ENCODE measurements at regions not wholly inside any gene's neighbourhood (a gene's known extent, or its start where the extent isn't known, plus 50 kb on each side); places are given as distances from the start of the nearest gene placed in this dataset.
"Not testable (repeated sequence)": the region's sequence is repeated elsewhere in the genome, so short reads cannot be mapped to it uniquely, and the experiment has no call there.

GRCh38 chr11:34825315-34825669 lies 90.9 kb downstream of the APIP start:
- ChIA-PET POLR2A (no interaction called here), CTCF (no interaction called here)
- Histone ChIP-seq H3K27me3 (ENCODE audit: control insufficient read depth, insufficient read depth, low read length) (peaks cover 2% of the 10 kb centered on the region), H3K9me3 (ENCODE audit: control insufficient read depth, insufficient read depth, low read length) (no peaks in the 10 kb centered on the region), H3K4me3 (ENCODE audit: low read depth, low read length) (no peak overlapping the region), H3K27ac (ENCODE audit: low read depth, low read length) (no peak overlapping the region)
- no peak for DNase-seq (ENCODE audit: low read depth, low spot score)
- no peak for TF ChIP-seq CTCF (IDR thresholded peaks at IDR 0.05; ENCODE audit: low read depth, low read length)

- no peak for TF ChIP-seq CTCF (IDR thresholded peaks at IDR 0.05; ENCODE audit: low read depth, low read length)
- peaks cover 2% of the 10 kb centered on the region for H3K27me3 ChIP-seq (ENCODE audit: control insufficient read depth, insufficient read depth, low read length)
- CTCF ChIA-PET = no interaction called here
- no peaks in the 10 kb centered on the region for H3K9me3 ChIP-seq (ENCODE audit: control insufficient read depth, insufficient read depth, low read length)
- H3K4me3 ChIP-seq (ENCODE audit: low read depth, low read length) = no peak overlapping the region
- POLR2A ChIA-PET = no interaction called here
- no peak for DNase-seq (ENCODE audit: low read depth, low spot score)
- H3K27ac ChIP-seq (ENCODE audit: low read depth, low read length) = no peak overlapping the region
Measured at GRCh38 chr11:34824425-34824824, 91.8 kb downstream of the APIP start.

- DNase-seq (ENCODE audit: low read depth, low spot score) = no peak
- no peaks in the 10 kb centered on the region; the same call in 1 of the 2 replicates for H3K9me3 ChIP-seq (ENCODE audit: control insufficient read depth, insufficient read depth, low read length)
- CTCF ChIA-PET = no interaction called here
- POLR2A ChIA-PET = no interaction called here
- H3K27ac ChIP-seq (ENCODE audit: low read depth, low read length) = no peak overlapping the region
- peaks cover 2% of the 10 kb centered on the region for H3K27me3 ChIP-seq (ENCODE audit: control insufficient read depth, insufficient read depth, low read length)
- no peak for TF ChIP-seq CTCF (IDR thresholded peaks at IDR 0.05; ENCODE audit: low read depth, low read length)
- H3K4me3 ChIP-seq (ENCODE audit: low read depth, low read length) = no peak overlapping the region
Measured at GRCh38 chr11:34823639-34824038, 92.5 kb downstream of the APIP start.

- H3K4me3 ChIP-seq (ENCODE audit: low read depth, low read length) = no peak overlapping the region
- no peak for TF ChIP-seq CTCF (IDR thresholded peaks at IDR 0.05; ENCODE audit: low read depth, low read length)
- H3K27ac ChIP-seq (ENCODE audit: low read depth, low read length) = no peak overlapping the region
- no peak for DNase-seq (ENCODE audit: low read depth, low spot score)
- CTCF ChIA-PET = no interaction called here
- peaks cover 2% of the 10 kb centered on the region for H3K27me3 ChIP-seq (ENCODE audit: control insufficient read depth, insufficient read depth, low read length)
- POLR2A ChIA-PET = no interaction called here
- H3K9me3 ChIP-seq (ENCODE audit: control insufficient read depth, insufficient read depth, low read length) = no peaks in the 10 kb centered on the region; the same call in 1 of the 2 replicates
Measured at GRCh38 chr11:34823197-34823596, 93.0 kb downstream of the APIP start.

GRCh38 chr11:34819740-34820482 lies 96.3 kb downstream of the APIP start:
- DNase-seq (ENCODE audit: low read depth, low spot score) = no peak
- ChIA-PET CTCF (interaction anchor here (0.7 to 1.7 kb wide), 2 partner anchors 21 to 30 kb away, joined by 3 to 6 read pairs; no protein-coding TSS in a partner anchor), POLR2A (no interaction called here)
- Histone ChIP-seq H3K27me3 (ENCODE audit: control insufficient read depth, insufficient read depth, low read length) (peaks cover 2% of the 10 kb centered on the region), H3K9me3 (ENCODE audit: control insufficient read depth, insufficient read depth, low read length) (no peaks in the 10 kb centered on the region; the same call in 1 of the 2 replicates), H3K4me3 (ENCODE audit: low read depth, low read length) (no peak overlapping the region), H3K27ac (ENCODE audit: low read depth, low read length) (no peak overlapping the region)
- no peak for TF ChIP-seq CTCF (IDR thresholded peaks at IDR 0.05; ENCODE audit: low read depth, low read length)

GRCh38 chr11:34817812-34818211 lies 98.4 kb downstream of the APIP start:
- POLR2A ChIA-PET; H3K27me3 ChIP-seq (ENCODE audit: control insufficient read depth, insufficient read depth, low read length); DNase-seq (ENCODE audit: low read depth, low spot score); H3K4me3 ChIP-seq (ENCODE audit: low read depth, low read length); CTCF ChIA-PET; H3K9me3 ChIP-seq (ENCODE audit: control insufficient read depth, insufficient read depth, low read length); H3K27ac ChIP-seq (ENCODE audit: low read depth, low read length): not testable (repeated sequence)
